ENCODE measurements at regions not wholly inside any gene's neighbourhood (a gene's known extent, or its start where the extent isn't known, plus 50 kb on each side); places are given as distances from the start of the nearest gene placed in this dataset.

- TF ChIP-seq CTCF (conservative IDR thresholded peaks at IDR 0.05; ENCODE audit: low read length) (no peak), EZH2phosphoT487 (IDR thresholded peaks at IDR 0.05; ENCODE audit: borderline replicate concordance) (no peak)
Measured at GRCh38 chr4:112894951-112895350, 154.5 kb upstream of the ANK2 start.
